PFSK-1 (cell line): ENCODE measurements at regions not wholly inside any gene's neighbourhood (a gene's known extent, or its start where the extent isn't known, plus 50 kb on each side); places are given as distances from the start of the nearest gene placed in this dataset.

Experiments
- FOXP2 ChIP-seq: optimal IDR thresholded peaks from 2 replicates; pipeline ENCODE3; 2011; ENCODE audit warnings: borderline replicate concordance, control low read depth, inconsistent platforms; ENCODE audit not compliant: insufficient read depth; ENCODE audit errors: extremely low read length, extremely low read depth
- POLR2AphosphoS5 ChIP-seq: IDR thresholded peaks from 2 replicates; pipeline ENCODE4 v1.6.1; 2012; ENCODE audit warnings: low read depth, mild to moderate bottlenecking, control low read depth, low read length, moderate library complexity
- SIN3A ChIP-seq: IDR thresholded peaks from 2 replicates; pipeline ENCODE4 v1.6.1; 2012; ENCODE audit warnings: mild to moderate bottlenecking, low read length, moderate library complexity, borderline replicate concordance; ENCODE audit not compliant: insufficient read depth
- TAF1 ChIP-seq: IDR thresholded peaks from 2 replicates; pipeline ENCODE4 v1.6.1; 2012; ENCODE audit warnings: low read length, control low read depth, borderline replicate concordance; ENCODE audit not compliant: insufficient read depth
- TF ChIP-seq, protein P1 (sequence below), 2 experiments: IDR thresholded peaks; 2 replicates each; pipeline versions ENCODE4 v1.6.1 to v1.8.0; 2011 to 2012; ENCODE audit warnings: low read depth in 2 of 2, low read length in 2 of 2, control low read depth in 1 of 2, inconsistent platforms in 1 of 2, mild to moderate bottlenecking in 1 of 2, moderate library complexity in 1 of 2; ENCODE audit not compliant: insufficient read depth in 1 of 2

DNA sequence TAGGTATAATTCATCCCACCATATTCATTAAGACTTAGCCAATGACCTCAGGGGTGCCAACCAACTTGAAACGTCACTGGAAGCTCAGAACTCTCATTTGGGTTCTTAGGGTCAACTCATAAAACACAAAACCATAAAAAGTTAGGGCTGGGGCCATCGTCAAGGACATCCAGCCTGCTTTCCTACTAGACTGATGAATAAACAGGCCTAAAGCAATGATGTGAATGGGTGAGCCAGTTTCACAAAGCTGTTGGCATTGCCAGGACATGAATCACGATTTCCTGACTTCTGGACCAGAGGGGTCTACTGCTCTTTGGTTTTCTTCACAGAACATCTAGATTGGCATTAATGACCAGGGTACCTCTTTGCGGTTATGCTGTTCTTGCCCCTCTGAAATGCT lies 64.7 kb downstream of the EOMES start:
- TF ChIP-seq TAF1 (no peak), POLR2AphosphoS5 (no peak), SIN3A (no peak), FOXP2 (no peak)
- TF ChIP-seq, protein P1, sequence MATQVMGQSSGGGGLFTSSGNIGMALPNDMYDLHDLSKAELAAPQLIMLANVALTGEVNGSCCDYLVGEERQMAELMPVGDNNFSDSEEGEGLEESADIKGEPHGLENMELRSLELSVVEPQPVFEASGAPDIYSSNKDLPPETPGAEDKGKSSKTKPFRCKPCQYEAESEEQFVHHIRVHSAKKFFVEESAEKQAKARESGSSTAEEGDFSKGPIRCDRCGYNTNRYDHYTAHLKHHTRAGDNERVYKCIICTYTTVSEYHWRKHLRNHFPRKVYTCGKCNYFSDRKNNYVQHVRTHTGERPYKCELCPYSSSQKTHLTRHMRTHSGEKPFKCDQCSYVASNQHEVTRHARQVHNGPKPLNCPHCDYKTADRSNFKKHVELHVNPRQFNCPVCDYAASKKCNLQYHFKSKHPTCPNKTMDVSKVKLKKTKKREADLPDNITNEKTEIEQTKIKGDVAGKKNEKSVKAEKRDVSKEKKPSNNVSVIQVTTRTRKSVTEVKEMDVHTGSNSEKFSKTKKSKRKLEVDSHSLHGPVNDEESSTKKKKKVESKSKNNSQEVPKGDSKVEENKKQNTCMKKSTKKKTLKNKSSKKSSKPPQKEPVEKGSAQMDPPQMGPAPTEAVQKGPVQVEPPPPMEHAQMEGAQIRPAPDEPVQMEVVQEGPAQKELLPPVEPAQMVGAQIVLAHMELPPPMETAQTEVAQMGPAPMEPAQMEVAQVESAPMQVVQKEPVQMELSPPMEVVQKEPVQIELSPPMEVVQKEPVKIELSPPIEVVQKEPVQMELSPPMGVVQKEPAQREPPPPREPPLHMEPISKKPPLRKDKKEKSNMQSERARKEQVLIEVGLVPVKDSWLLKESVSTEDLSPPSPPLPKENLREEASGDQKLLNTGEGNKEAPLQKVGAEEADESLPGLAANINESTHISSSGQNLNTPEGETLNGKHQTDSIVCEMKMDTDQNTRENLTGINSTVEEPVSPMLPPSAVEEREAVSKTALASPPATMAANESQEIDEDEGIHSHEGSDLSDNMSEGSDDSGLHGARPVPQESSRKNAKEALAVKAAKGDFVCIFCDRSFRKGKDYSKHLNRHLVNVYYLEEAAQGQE (IDR thresholded peaks at IDR 0.05; ENCODE audit: insufficient read depth in 1 of 2, low read depth in 2 of 2, low read length in 2 of 2): no peak

DNA sequence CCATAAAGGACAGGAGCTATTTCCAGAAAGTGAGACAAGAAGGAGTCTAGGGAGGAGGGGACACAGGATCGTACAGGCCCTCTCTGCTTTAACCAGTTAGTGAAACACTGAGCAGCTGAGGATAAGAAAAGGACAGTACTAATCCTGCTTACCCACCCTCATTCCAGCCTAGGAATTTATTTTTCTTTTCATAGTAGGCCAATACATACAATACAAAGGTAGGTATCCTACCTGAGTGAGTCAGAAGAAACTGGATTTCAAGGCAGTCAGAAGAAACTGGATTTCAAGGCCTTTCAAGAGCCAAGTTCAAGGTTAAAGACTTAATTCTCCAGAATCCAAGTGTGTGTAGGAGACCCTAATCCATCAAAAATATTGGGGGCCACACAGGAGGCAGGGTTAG lies 65.3 kb downstream of the EOMES start:
- TF ChIP-seq, protein P1 (IDR thresholded peaks at IDR 0.05; ENCODE audit: insufficient read depth in 1 of 2, low read depth in 2 of 2, low read length in 2 of 2): no peak
- no peak for TF ChIP-seq FOXP2
- TF ChIP-seq TAF1: no peak
- no peak for TF ChIP-seq POLR2AphosphoS5
- no peak for TF ChIP-seq SIN3A

DNA sequence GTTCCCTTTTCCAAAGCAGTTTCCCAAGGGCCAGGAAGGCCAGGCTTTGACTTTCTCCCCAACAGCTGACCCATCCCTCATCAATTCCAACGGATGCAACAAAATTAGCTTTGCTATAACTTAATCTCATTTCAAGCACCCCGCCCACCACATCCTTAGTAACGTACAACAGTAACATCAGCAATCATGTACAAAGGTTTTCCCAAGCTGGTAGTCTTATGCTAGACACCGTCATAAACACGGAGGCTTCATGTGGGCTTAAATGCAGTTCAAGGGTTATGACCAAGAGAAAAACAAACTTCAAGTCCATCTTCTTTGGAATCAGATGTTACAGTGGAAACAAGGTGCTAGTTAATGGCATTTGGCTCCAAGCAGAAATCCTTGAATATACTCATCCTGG lies 66.6 kb downstream of the EOMES start:
- TF ChIP-seq FOXP2: no peak
- TF ChIP-seq SIN3A: no peak
- no peak for TF ChIP-seq POLR2AphosphoS5
- TF ChIP-seq TAF1: no peak
- TF ChIP-seq, protein P1 (IDR thresholded peaks at IDR 0.05; ENCODE audit: insufficient read depth in 1 of 2, low read depth in 2 of 2, low read length in 2 of 2): no peak

DNA sequence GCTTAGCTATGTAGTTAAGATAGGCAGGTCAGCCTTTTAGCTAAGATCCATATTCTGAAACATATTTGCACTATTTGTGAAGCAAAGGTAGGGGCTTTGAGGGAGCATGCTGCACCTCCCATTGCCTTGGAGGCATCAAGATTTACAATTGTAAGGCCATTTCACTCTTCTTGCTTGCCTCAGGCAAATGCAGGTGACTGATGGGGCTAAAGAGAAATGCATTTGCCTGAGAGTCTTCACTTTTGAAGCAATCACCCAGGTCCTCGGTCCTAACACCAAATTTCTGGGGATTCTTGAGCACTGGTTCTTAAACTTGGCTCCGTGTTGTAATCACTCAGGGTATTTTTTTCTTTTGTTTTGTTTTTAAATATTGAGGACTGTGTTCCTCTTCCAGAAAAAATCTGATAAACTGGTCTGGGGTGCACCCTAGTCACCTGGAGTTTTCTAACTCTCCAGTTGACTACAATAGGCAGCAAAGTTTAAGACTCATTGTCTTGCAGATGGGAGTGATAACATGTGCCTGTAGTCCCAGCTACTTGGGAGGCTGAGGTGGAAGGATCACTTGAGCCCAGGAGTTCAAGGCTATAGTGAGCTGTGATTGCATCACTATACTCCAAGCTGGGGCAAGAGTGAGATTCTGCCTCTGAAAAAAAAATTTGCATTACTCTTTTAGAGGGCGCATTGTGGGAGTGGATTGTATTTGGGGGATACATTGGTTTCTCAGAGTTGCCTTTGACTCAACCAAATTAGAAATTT lies 68.1 kb downstream of the EOMES start:
- TF ChIP-seq FOXP2: no peak
- no peak for TF ChIP-seq SIN3A
- TF ChIP-seq, protein P1 (IDR thresholded peaks at IDR 0.05; ENCODE audit: insufficient read depth in 1 of 2, low read depth in 2 of 2, low read length in 2 of 2): no peak
- no peak for TF ChIP-seq TAF1
- TF ChIP-seq POLR2AphosphoS5: no peak
